ENCODE measurements at regions not wholly inside any gene's neighbourhood (a gene's known extent, or its start where the extent isn't known, plus 50 kb on each side); places are given as distances from the start of the nearest gene placed in this dataset.
"Not testable (repeated sequence)": the region's sequence is repeated elsewhere in the genome, so short reads cannot be mapped to it uniquely, and the experiment has no call there.

GRCh38 chr12:68431786-68432185 is 99.6 kb upstream of the MDM1 start:
- H3K4me1 Mint-ChIP-seq (ENCODE audit: low read depth in 2 of 2): peaks cover 0 to 9% of the 10 kb centered on the region in 2 donors
- no peaks in the 10 kb centered on the region for H3K27me3 Mint-ChIP-seq
- peak overlapping the region in 1 of 2 donors; percentile 75 for H3K27ac Mint-ChIP-seq
- DNase-seq: no peak
- H3K4me3 Mint-ChIP-seq: no peak overlapping the region
- H3K36me3 Mint-ChIP-seq (ENCODE audit: insufficient read depth): peaks cover 23% of the 10 kb centered on the region
- H3K9me3 Mint-ChIP-seq: peaks cover 0 to 2% of the 10 kb centered on the region in 2 donors
- ATAC-seq (replicated peaks): no peak

GRCh38 chr12:68432622-68433021 is 100.5 kb upstream of the MDM1 start:
- peaks cover 0 to 2% of the 10 kb centered on the region in 2 donors for H3K9me3 Mint-ChIP-seq
- peaks cover 29% of the 10 kb centered on the region for H3K36me3 Mint-ChIP-seq (ENCODE audit: insufficient read depth)
- H3K27ac Mint-ChIP-seq: no peak overlapping the region
- ATAC-seq (replicated peaks): no peak
- no peaks in the 10 kb centered on the region for H3K27me3 Mint-ChIP-seq
- no peak overlapping the region for H3K4me3 Mint-ChIP-seq
- peaks cover 0 to 12% of the 10 kb centered on the region in 2 donors for H3K4me1 Mint-ChIP-seq (ENCODE audit: low read depth in 2 of 2)
- DNase-seq: no peak

GRCh38 chr12:68434391-68435298 is 102.5 kb upstream of the MDM1 start:
- H3K4me1 Mint-ChIP-seq (ENCODE audit: low read depth in 2 of 2): peaks cover 4 to 20% of the 10 kb centered on the region in 2 donors
- ATAC-seq (replicated peaks) (no peak), DNase-seq (no peak)
- peaks cover 0 to 2% of the 10 kb centered on the region in 2 donors for H3K9me3 Mint-ChIP-seq
- no peak overlapping the region for H3K27ac Mint-ChIP-seq
- no peaks in the 10 kb centered on the region for H3K27me3 Mint-ChIP-seq
- no peak overlapping the region for H3K4me3 Mint-ChIP-seq
- peaks cover 39% of the 10 kb centered on the region for H3K36me3 Mint-ChIP-seq (ENCODE audit: insufficient read depth)

GRCh38 chr12:68435299-68435637 is 103.1 kb upstream of the MDM1 start:
- Mint-ChIP-seq H3K27ac (no peak overlapping the region), H3K4me3 (no peak overlapping the region), H3K36me3 (ENCODE audit: insufficient read depth) (peaks cover 41% of the 10 kb centered on the region), H3K27me3 (no peaks in the 10 kb centered on the region), H3K9me3 (peaks cover 0 to 2% of the 10 kb centered on the region in 2 donors), H3K4me1 (ENCODE audit: low read depth in 2 of 2) (peaks cover 11 to 22% of the 10 kb centered on the region in 2 donors)
- no peak for DNase-seq
- ATAC-seq (replicated peaks): no peak

GRCh38 chr12:68435816-68436215 is 103.7 kb upstream of the MDM1 start:
- H3K4me3 Mint-ChIP-seq: no peak overlapping the region
- peaks cover 38% of the 10 kb centered on the region for H3K36me3 Mint-ChIP-seq (ENCODE audit: insufficient read depth)
- peaks cover 14 to 21% of the 10 kb centered on the region in 2 donors for H3K4me1 Mint-ChIP-seq (ENCODE audit: low read depth in 2 of 2)
- ATAC-seq (replicated peaks) (no peak), DNase-seq (no peak)
- no peak overlapping the region for H3K27ac Mint-ChIP-seq
- H3K27me3 Mint-ChIP-seq: no peaks in the 10 kb centered on the region
- H3K9me3 Mint-ChIP-seq: peaks cover 0 to 2% of the 10 kb centered on the region in 2 donors

- Mint-ChIP-seq H3K36me3 (ENCODE audit: insufficient read depth) (peaks cover 35% of the 10 kb centered on the region), H3K27me3 (no peaks in the 10 kb centered on the region), H3K4me3 (peak overlapping the region in 1 of 2 donors; percentile 68), H3K9me3 (peaks cover 3 to 4% of the 10 kb centered on the region in 2 donors), H3K27ac (peak overlapping the region in 1 of 2 donors; percentile 66), H3K4me1 (ENCODE audit: low read depth in 2 of 2) (peaks cover 36 to 42% of the 10 kb centered on the region in 2 donors)
- DNase-seq (no peak), ATAC-seq (replicated peaks) (no peak)
Measured at GRCh38 chr12:68438601-68439000, 106.4 kb upstream of the MDM1 start.

- Mint-ChIP-seq H3K9me3 (peaks cover 6 to 8% of the 10 kb centered on the region in 2 donors), H3K27ac (peak overlapping the region in 1 of 2 donors; percentile 90), H3K36me3 (ENCODE audit: insufficient read depth) (peaks cover 29% of the 10 kb centered on the region), H3K27me3 (no peaks in the 10 kb centered on the region), H3K4me3 (peak overlapping the region; percentile 25 to 68), H3K4me1 (ENCODE audit: low read depth in 2 of 2) (peaks cover 41 to 49% of the 10 kb centered on the region in 2 donors)
- DNase-seq (no peak), ATAC-seq (replicated peaks) (peak; percentile 35)
Measured at GRCh38 chr12:68439368-68440045, 107.3 kb upstream of the MDM1 start.

GRCh38 chr12:68440068-68440581 is 108.0 kb upstream of the MDM1 start:
- Mint-ChIP-seq H3K36me3 (ENCODE audit: insufficient read depth) (peaks cover 29% of the 10 kb centered on the region), H3K4me1 (ENCODE audit: low read depth in 2 of 2) (peaks cover 46 to 55% of the 10 kb centered on the region in 2 donors), H3K27ac (peak overlapping the region in 1 of 2 donors; percentile 90), H3K9me3 (peaks cover 6 to 8% of the 10 kb centered on the region in 2 donors), H3K4me3 (peak overlapping the region; percentile 25 to 68), H3K27me3 (no peaks in the 10 kb centered on the region)
- no peak for DNase-seq
- ATAC-seq (replicated peaks): peak; percentile 66

GRCh38 chr12:68441167-68441566 is 109.0 kb upstream of the MDM1 start:
- Mint-ChIP-seq H3K4me3 (peak overlapping the region; percentile 58 to 68), H3K4me1 (ENCODE audit: low read depth in 2 of 2) (peaks cover 57 to 62% of the 10 kb centered on the region in 2 donors), H3K36me3 (ENCODE audit: insufficient read depth) (peaks cover 31% of the 10 kb centered on the region), H3K27me3 (no peaks in the 10 kb centered on the region), H3K27ac (peak overlapping the region; percentile 71 to 90), H3K9me3 (peaks cover 4 to 8% of the 10 kb centered on the region in 2 donors)
- ATAC-seq (replicated peaks): peak; percentile 25
- no peak for DNase-seq

GRCh38 chr12:68442353-68442972 is 110.3 kb upstream of the MDM1 start:
- H3K27me3 Mint-ChIP-seq, H3K9me3 Mint-ChIP-seq, DNase-seq: not testable (repeated sequence)
- Mint-ChIP-seq H3K4me3 (peak overlapping the region; percentile 58 to 68), H3K36me3 (ENCODE audit: insufficient read depth) (peaks cover 25% of the 10 kb centered on the region), H3K4me1 (ENCODE audit: low read depth in 2 of 2) (peaks cover 67 to 68% of the 10 kb centered on the region in 2 donors), H3K27ac (peak overlapping the region; percentile 71 to 90)
- ATAC-seq (replicated peaks): peak; percentile 47

GRCh38 chr12:68443695-68444094 is 111.5 kb upstream of the MDM1 start:
- not testable (repeated sequence) for DNase-seq; H3K9me3 Mint-ChIP-seq; H3K27me3 Mint-ChIP-seq; ATAC-seq (replicated peaks)
- H3K4me3 Mint-ChIP-seq: peak overlapping the region; percentile 36 to 50
- peak overlapping the region; percentile 25 to 95 for H3K27ac Mint-ChIP-seq
- H3K36me3 Mint-ChIP-seq (ENCODE audit: insufficient read depth): peaks cover 16% of the 10 kb centered on the region
- H3K4me1 Mint-ChIP-seq (ENCODE audit: low read depth in 2 of 2): peaks cover 65 to 81% of the 10 kb centered on the region in 2 donors

- no peak for ATAC-seq (replicated peaks)
- Mint-ChIP-seq H3K27me3 (no peaks in the 10 kb centered on the region), H3K27ac (peak overlapping the region; percentile 25 to 95), H3K36me3 (ENCODE audit: insufficient read depth) (peaks cover 12% of the 10 kb centered on the region), H3K4me3 (peak overlapping the region; percentile 62 to 75), H3K9me3 (peaks cover 4 to 8% of the 10 kb centered on the region in 2 donors), H3K4me1 (ENCODE audit: low read depth in 2 of 2) (peaks cover 75 to 84% of the 10 kb centered on the region in 2 donors)
- no peak for DNase-seq
Measured at GRCh38 chr12:68445824-68446223, 113.7 kb upstream of the MDM1 start.

GRCh38 chr12:68446384-68446783 is 114.2 kb upstream of the MDM1 start:
- DNase-seq (no peak), ATAC-seq (replicated peaks) (no peak)
- Mint-ChIP-seq H3K4me3 (peak overlapping the region; percentile 62 to 75), H3K4me1 (ENCODE audit: low read depth in 2 of 2) (peaks cover 75 to 84% of the 10 kb centered on the region in 2 donors), H3K27ac (peak overlapping the region; percentile 25 to 95), H3K27me3 (no peaks in the 10 kb centered on the region), H3K36me3 (ENCODE audit: insufficient read depth) (peaks cover 9% of the 10 kb centered on the region), H3K9me3 (peaks cover 4 to 8% of the 10 kb centered on the region in 2 donors)

All from effector memory CD8-positive, alpha-beta T cell (primary cell).